ENCODE measurements at regions not wholly inside any gene's neighbourhood (a gene's known extent, or its start where the extent isn't known, plus 50 kb on each side); places are given as distances from the start of the nearest gene placed in this dataset.

- no peak overlapping the region for H3K27ac ChIP-seq
- H3K4me3 ChIP-seq: no peak overlapping the region
- DNase-seq (ENCODE audit: low read depth in 1 of 2, low spot score in 1 of 2): peak in 1 of 2 donors; percentile 45
- no peaks in the 10 kb centered on the region for H3K9me3 ChIP-seq (ENCODE audit: low read depth)
- H3K27me3 ChIP-seq: peaks cover 49% of the 10 kb centered on the region
- no peaks in the 10 kb centered on the region for H3K36me3 ChIP-seq
- H3K4me1 ChIP-seq (ENCODE audit: low read depth): peaks cover 4% of the 10 kb centered on the region
- no peak for TF ChIP-seq CTCF (IDR thresholded peaks at IDR 0.05; ENCODE audit: low read depth, low read length)
These were observed 387.9 kb downstream of the MIAT start for GRCh38 chr22:27045103-27045947.

GRCh38 chr22:27046086-27046485 is 388.7 kb downstream of the MIAT start:
- H3K4me3 ChIP-seq: no peak overlapping the region
- H3K27ac ChIP-seq: no peak overlapping the region
- peaks cover 4% of the 10 kb centered on the region for H3K4me1 ChIP-seq (ENCODE audit: low read depth)
- H3K9me3 ChIP-seq (ENCODE audit: low read depth): no peaks in the 10 kb centered on the region
- H3K36me3 ChIP-seq: no peaks in the 10 kb centered on the region
- TF ChIP-seq CTCF (IDR thresholded peaks at IDR 0.05; ENCODE audit: low read depth, low read length): no peak
- H3K27me3 ChIP-seq: peaks cover 49% of the 10 kb centered on the region
- DNase-seq (ENCODE audit: low read depth in 1 of 2, low spot score in 1 of 2): no peak

GRCh38 chr22:27046603-27047002 is 389.2 kb downstream of the MIAT start:
- H3K27me3 ChIP-seq: peaks cover 53% of the 10 kb centered on the region
- peaks cover under 1% of the 10 kb centered on the region for H3K4me1 ChIP-seq (ENCODE audit: low read depth)
- TF ChIP-seq CTCF (IDR thresholded peaks at IDR 0.05; ENCODE audit: low read depth, low read length): no peak
- H3K36me3 ChIP-seq: no peaks in the 10 kb centered on the region
- no peak overlapping the region for H3K4me3 ChIP-seq
- DNase-seq (ENCODE audit: low read depth in 1 of 2, low spot score in 1 of 2): no peak
- H3K27ac ChIP-seq: no peak overlapping the region
- H3K9me3 ChIP-seq (ENCODE audit: low read depth): no peaks in the 10 kb centered on the region

DNA sequence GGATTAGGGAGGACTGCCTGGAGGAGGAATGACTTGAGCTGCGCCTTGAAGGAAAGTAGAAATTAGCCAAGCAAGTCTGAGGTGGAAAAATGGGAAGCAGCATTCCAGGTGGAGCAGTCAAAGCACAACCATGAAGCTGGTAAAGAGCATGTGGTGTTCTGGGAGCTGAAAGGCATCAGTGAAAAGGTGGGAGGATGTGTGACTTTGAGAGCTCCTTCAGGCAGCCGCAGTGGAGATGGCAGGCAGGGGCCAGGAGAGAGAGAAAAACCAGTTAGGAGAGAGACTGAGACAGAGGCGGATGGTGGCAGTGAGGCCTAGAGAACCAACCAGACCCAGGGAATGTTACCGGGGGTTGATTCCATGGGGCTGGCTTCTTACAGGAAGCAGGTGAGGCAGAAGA is 393.4 kb downstream of the MIAT start:
- Histone ChIP-seq H3K27ac (no peak overlapping the region), H3K9me3 (ENCODE audit: low read depth) (no peaks in the 10 kb centered on the region), H3K4me1 (ENCODE audit: low read depth) (no peaks in the 10 kb centered on the region), H3K4me3 (no peak overlapping the region), H3K36me3 (no peaks in the 10 kb centered on the region), H3K27me3 (peaks cover 51% of the 10 kb centered on the region)
- no peak for DNase-seq (ENCODE audit: low read depth in 1 of 2, low spot score in 1 of 2)
- TF ChIP-seq CTCF (IDR thresholded peaks at IDR 0.05; ENCODE audit: low read depth, low read length): no peak

GRCh38 chr22:27051407-27051806 is 394.0 kb downstream of the MIAT start:
- no peak overlapping the region for H3K4me3 ChIP-seq
- H3K27ac ChIP-seq: no peak overlapping the region
- no peak for DNase-seq (ENCODE audit: low read depth in 1 of 2, low spot score in 1 of 2)
- peaks cover 47% of the 10 kb centered on the region for H3K27me3 ChIP-seq
- H3K36me3 ChIP-seq: no peaks in the 10 kb centered on the region
- H3K4me1 ChIP-seq (ENCODE audit: low read depth): no peaks in the 10 kb centered on the region
- TF ChIP-seq CTCF (IDR thresholded peaks at IDR 0.05; ENCODE audit: low read depth, low read length): no peak
- no peaks in the 10 kb centered on the region for H3K9me3 ChIP-seq (ENCODE audit: low read depth)

Measured in cardiac muscle cell (in vitro differentiated cells and primary cell).